DOHH2 (cell line): ENCODE measurements at regions not wholly inside any gene's neighbourhood (a gene's known extent, or its start where the extent isn't known, plus 50 kb on each side); places are given as distances from the start of the nearest gene placed in this dataset.

ENCODE experiments used
- H3F3A ChIP-seq: fragments of 200-600 bp; sonication (generic), shearing (Covaris generic); 2 replicates; pipeline ENCODE4 v1.6.0; 2016; ENCODE audit warnings: antibody characterized with exemption, mild to moderate bottlenecking; ENCODE audit not compliant: control insufficient read depth, insufficient read depth
- H3K27ac ChIP-seq: fragments of 200-600 bp; sonication (generic); 2 replicates; pipeline ENCODE4 v1.5.1; 2014; ENCODE audit warnings: low read depth, mild to moderate bottlenecking, low read length, moderate library complexity
- H3K27me3 ChIP-seq: fragments of 200-600 bp; sonication (generic); 2 replicates; pipeline ENCODE4 v1.6.1; 2014; ENCODE audit warnings: mild to moderate bottlenecking, low read length, mixed read lengths; ENCODE audit not compliant: control insufficient read depth
- H3K36me3 ChIP-seq: fragments of 200-600 bp; sonication (generic); 2 replicates; pipeline ENCODE4 v1.6.1; 2014; ENCODE audit warnings: mild to moderate bottlenecking, low read length, moderate library complexity, mixed read lengths; ENCODE audit not compliant: control insufficient read depth
- H3K4me1 ChIP-seq: fragments of 200-600 bp; sonication (generic); 2 replicates; pipeline ENCODE4 v1.6.1; 2014; ENCODE audit warnings: mild to moderate bottlenecking, low read length, mixed read lengths; ENCODE audit not compliant: control insufficient read depth
- H3K4me2 ChIP-seq: fragments of 200-600 bp; sonication (generic); 2 replicates; pipeline ENCODE4 v1.6.0; 2014; ENCODE audit warnings: mild to moderate bottlenecking, low read length, moderate library complexity
- H3K4me3 ChIP-seq: fragments of 200-600 bp; sonication (generic); 2 replicates; pipeline ENCODE4 v1.5.1; 2014; ENCODE audit warnings: mild to moderate bottlenecking, low read length, mixed read lengths
- H3K79me2 ChIP-seq: fragments of 200-600 bp; sonication (generic); 2 replicates; pipeline ENCODE4 v1.6.1; 2014; ENCODE audit warnings: mild to moderate bottlenecking, low read length, mixed read lengths; ENCODE audit not compliant: control insufficient read depth
- H3K9me2 ChIP-seq: fragments of 200-600 bp; sonication (generic); replicated peaks from 2 replicates; pipeline ENCODE4 v1.6.1; 2014; ENCODE audit warnings: mild to moderate bottlenecking, low read length, mixed read lengths; ENCODE audit not compliant: control insufficient read depth
- H3K9me3 ChIP-seq: fragments of 200-600 bp; sonication (generic); 2 replicates; pipeline ENCODE4 v1.6.1; 2014; ENCODE audit warnings: antibody characterized with exemption, low read length, mixed read lengths; ENCODE audit not compliant: control insufficient read depth, insufficient read depth
- H4K20me1 ChIP-seq: fragments of 200-600 bp; sonication (generic); 2 replicates; pipeline ENCODE4 v1.6.0; 2014; ENCODE audit warnings: low read depth, mild to moderate bottlenecking, antibody characterized with exemption, low read length, moderate library complexity; ENCODE audit not compliant: control insufficient read depth, insufficient read depth
- CTCF ChIP-seq: fragments of 200-600 bp; sonication (generic); IDR thresholded peaks from one replicate; pipeline ENCODE4 v1.5.1; 2014; ENCODE audit warnings: antibody characterized with exemption, mild to moderate bottlenecking, low read depth, low read length; ENCODE audit not compliant: poor library complexity, severe bottlenecking
- EZH2phosphoT487 ChIP-seq: fragments of 200-600 bp; sonication (generic); IDR thresholded peaks from 2 replicates; pipeline ENCODE4 v1.6.1; 2017; ENCODE audit warnings: borderline replicate concordance, mild to moderate bottlenecking, antibody characterized with exemption, low read length, moderate library complexity, mixed read lengths

GRCh38 chrX:131792356-131792749 is 230.7 kb upstream of the STK26 start:
- Histone ChIP-seq H3K9me3 (no peaks in the 10 kb centered on the region), H3F3A (no peaks in the 10 kb centered on the region), H3K79me2 (no peaks in the 10 kb centered on the region), H3K4me1 (no peaks in the 10 kb centered on the region), H3K36me3 (no peaks in the 10 kb centered on the region), H3K9me2 (no peaks in the 10 kb centered on the region), H3K27me3 (no peaks in the 10 kb centered on the region), H3K27ac (no peak overlapping the region), H3K4me3 (no peak overlapping the region), H4K20me1 (no peaks in the 10 kb centered on the region), H3K4me2 (no peak overlapping the region)
- TF ChIP-seq EZH2phosphoT487 (no peak), CTCF (no peak)

- no peaks in the 10 kb centered on the region for H3F3A ChIP-seq
- no peaks in the 10 kb centered on the region for H4K20me1 ChIP-seq
- no peaks in the 10 kb centered on the region for H3K79me2 ChIP-seq
- no peaks in the 10 kb centered on the region for H3K9me2 ChIP-seq
- H3K27me3 ChIP-seq, result no peaks in the 10 kb centered on the region
- H3K4me1 ChIP-seq, result no peaks in the 10 kb centered on the region
- TF ChIP-seq EZH2phosphoT487 (no peak), CTCF (no peak)
- H3K36me3 ChIP-seq, result no peaks in the 10 kb centered on the region
- H3K27ac ChIP-seq, result no peak overlapping the region
- no peaks in the 10 kb centered on the region for H3K9me3 ChIP-seq
- H3K4me2 ChIP-seq, result no peak overlapping the region
- H3K4me3 ChIP-seq, result no peak overlapping the region
These were observed 230.2 kb upstream of the STK26 start for GRCh38 chrX:131792789-131793462.

- no peak for TF ChIP-seq CTCF
- no peak for TF ChIP-seq EZH2phosphoT487
- Histone ChIP-seq H3K27me3 (no peaks in the 10 kb centered on the region), H3K4me1 (no peaks in the 10 kb centered on the region), H3K27ac (no peak overlapping the region), H3F3A (no peaks in the 10 kb centered on the region), H3K4me3 (no peak overlapping the region), H4K20me1 (no peaks in the 10 kb centered on the region), H3K9me2 (no peaks in the 10 kb centered on the region), H3K79me2 (no peaks in the 10 kb centered on the region), H3K36me3 (no peaks in the 10 kb centered on the region), H3K9me3 (no peaks in the 10 kb centered on the region), H3K4me2 (no peak overlapping the region)
These were observed 227.5 kb upstream of the STK26 start for GRCh38 chrX:131795442-131796229.
